SK-N-SH (cell line): ENCODE measurements at regions not wholly inside any gene's neighbourhood (a gene's known extent, or its start where the extent isn't known, plus 50 kb on each side); places are given as distances from the start of the nearest gene placed in this dataset.

Source experiments
- CTCF ChIA-PET: fragments of 300-600, 350-600 bp; formaldehyde crosslinking; extraction: SDS; loops from one replicate; lab custom pipeline; 2021; lab: Yijun Ruan, JAX
- POLR2A ChIA-PET: fragments of 350-600 bp; sonication (Branson Sonifier 250); formaldehyde crosslinking; extraction: SDS; loops from one replicate; lab custom pipeline; 2020; ENCODE audit warnings: antibody characterized with exemption, inconsistent platforms; lab: Yijun Ruan, JAX
- DNase-seq: peaks from one replicate; pipeline ENCODE4 v3.0.0; 2012
- H2AFZ ChIP-seq: fragments of 200-600 bp; sonication (generic); 2 replicates; pipeline ENCODE4 v1.8.1; 2016; ENCODE audit warnings: antibody characterized with exemption, mild to moderate bottlenecking, low read depth
- H3F3A ChIP-seq: fragments of 200-600 bp; sonication (generic); replicated peaks from 2 replicates; pipeline ENCODE3; 2016; ENCODE audit warnings: antibody characterized with exemption, mild to moderate bottlenecking; ENCODE audit not compliant: insufficient read depth
- H3K27ac ChIP-seq, 2 experiments: fragments of 200-500 bp in 1 of 2; fragments of 200-600 bp in 1 of 2; sonication (Bioruptor generic) in 1 of 2; sonication (generic), shearing (Covaris generic) in 1 of 2; 2 replicates each; pipeline versions ENCODE4 v1.5.1 to v1.6.1; 2014 to 2016; ENCODE audit warnings: low read depth in 2 of 2, inconsistent platforms in 1 of 2, low read length in 1 of 2, mild to moderate bottlenecking in 1 of 2, mixed read lengths in 1 of 2
- H3K27me3 ChIP-seq: fragments of 200-600 bp; sonication (generic), shearing (Covaris generic); 2 replicates; pipeline ENCODE4 v1.6.1; 2016; ENCODE audit warnings: mixed run types; ENCODE audit not compliant: insufficient read depth
- H3K36me3 ChIP-seq, 2 experiments: fragments of 200-500 bp in 1 of 2; fragments of 200-600 bp in 1 of 2; sonication (Bioruptor generic) in 1 of 2; sonication (generic) in 1 of 2; replicated peaks in 1 of 2; 2 replicates each; pipeline versions ENCODE3 to v1.5.1; 2014 to 2016; ENCODE audit warnings: low read length in 1 of 2, mild to moderate bottlenecking in 1 of 2; ENCODE audit not compliant: insufficient read depth in 2 of 2, control insufficient read depth in 1 of 2
- H3K4me1 ChIP-seq, 2 experiments: fragments of 200-500 bp in 1 of 2; fragments of 200-600 bp in 1 of 2; sonication (Bioruptor generic) in 1 of 2; sonication (generic), shearing (Covaris generic) in 1 of 2; 2 replicates each; pipeline versions ENCODE4 v1.5.1 to v1.6.1; 2014 to 2016; ENCODE audit warnings: low read depth in 1 of 2, low read length in 1 of 2, mixed run types in 1 of 2; ENCODE audit not compliant: insufficient read depth in 2 of 2, control insufficient read depth in 1 of 2
- H3K4me2 ChIP-seq: fragments of 200-600 bp; sonication (generic), shearing (Covaris generic); 2 replicates; pipeline ENCODE4 v1.6.1; 2017; ENCODE audit warnings: mixed run types
- H3K4me3 ChIP-seq, 2 experiments: fragments of 200-500 bp in 1 of 2; fragments of 200-600 bp in 1 of 2; sonication (Bioruptor generic) in 1 of 2; sonication (generic), shearing (Covaris generic) in 1 of 2; 2 replicates each; pipeline versions ENCODE4 v1.5.1 to v1.8.1; 2014 to 2016; ENCODE audit warnings: low read depth in 2 of 2, inconsistent platforms in 1 of 2, low read length in 1 of 2, mild to moderate bottlenecking in 1 of 2, mixed read lengths in 1 of 2, moderate library complexity in 1 of 2
- H3K79me2 ChIP-seq: fragments of 200-600 bp; sonication (generic); 2 replicates; pipeline ENCODE4 v1.8.1; 2017; ENCODE audit warnings: mild to moderate bottlenecking; ENCODE audit not compliant: insufficient read depth
- H3K9ac ChIP-seq: fragments of 200-600 bp; sonication (generic); 2 replicates; pipeline ENCODE4 v1.6.1; 2017; ENCODE audit warnings: mixed run types
- H3K9me2 ChIP-seq: fragments of 200-600 bp; sonication (generic); 2 replicates; pipeline ENCODE4 v1.6.1; 2017; ENCODE audit warnings: mixed run types
- H3K9me3 ChIP-seq: fragments of 200-600 bp; sonication (generic); 2 replicates; pipeline ENCODE4 v1.6.1; 2017; ENCODE audit warnings: mixed run types, mild to moderate bottlenecking, moderate library complexity
- H4K20me1 ChIP-seq: fragments of 200-600 bp; sonication (generic); 2 replicates; pipeline ENCODE4 v1.6.1; 2017; ENCODE audit warnings: mild to moderate bottlenecking, mixed run types; ENCODE audit not compliant: insufficient read depth
- CTCF ChIP-seq: fragments of 200-600 bp; sonication (generic); IDR thresholded peaks from 2 replicates; pipeline ENCODE4 v1.6.1; 2017; ENCODE audit warnings: antibody characterized with exemption, mild to moderate bottlenecking, moderate library complexity
- EP300 ChIP-seq, 2 experiments: IDR thresholded peaks; 2 replicates each; pipeline versions ENCODE4 v1.4.0 to v1.6.1; 2012; ENCODE audit warnings: borderline replicate concordance in 1 of 2, low read depth in 1 of 2, low read length in 1 of 2
- EZH2phosphoT487 ChIP-seq: fragments of 200-600 bp; sonication (generic); IDR thresholded peaks from 2 replicates; pipeline ENCODE4 v1.6.1; 2017; ENCODE audit warnings: low read depth, mixed run types, mild to moderate bottlenecking, antibody characterized with exemption, moderate library complexity, borderline replicate concordance
- FOXJ3 ChIP-seq: sonication (generic); formaldehyde crosslinking; IDR thresholded peaks from 2 replicates; pipeline ENCODE4 v1.5.1; 2020; ENCODE audit warnings: mild to moderate bottlenecking, missing genetic modification reagents
- IRF3 ChIP-seq: fragments of 150-350 bp; IDR thresholded peaks from 2 replicates; pipeline ENCODE4 v1.6.1; 2016; ENCODE audit warnings: mild to moderate bottlenecking, low read depth, low read length
- JUND ChIP-seq: IDR thresholded peaks from 2 replicates; pipeline ENCODE4 v1.4.0; 2012
- MXI1 ChIP-seq: IDR thresholded peaks from 2 replicates; pipeline ENCODE4 v1.6.1; 2012; ENCODE audit warnings: mild to moderate bottlenecking, low read depth, low read length, improper control_type of control experiment
- NFIC ChIP-seq: IDR thresholded peaks from 2 replicates; pipeline ENCODE4 v1.4.0; 2012; ENCODE audit warnings: borderline replicate concordance
- TEAD4 ChIP-seq: IDR thresholded peaks from 2 replicates; pipeline ENCODE4 v1.4.0; 2012; ENCODE audit warnings: mild to moderate bottlenecking, borderline replicate concordance; ENCODE audit not compliant: insufficient read depth
- YY1 ChIP-seq: IDR thresholded peaks from 2 replicates; pipeline ENCODE4 v1.4.0; 2012; ENCODE audit warnings: low read depth, mild to moderate bottlenecking
- ZBTB33 ChIP-seq: IDR thresholded peaks from 2 replicates; pipeline ENCODE4 v1.4.0; 2012; ENCODE audit warnings: low read depth, borderline replicate concordance
- WGBS: methylation state at CpG from one replicate; pipeline ENCODE4 v1.1.6; 2017; ENCODE audit warnings: low lambda C conversion rate; 5-methylcytosine and 5-hydroxymethylcytosine counted together

GRCh38 chr6:165873976-165874375, 210.9 kb upstream of the PDE10A start (continued):
- TF ChIP-seq CTCF (no peak), IRF3 (no peak), NFIC (no peak), ZBTB33 (no peak), EP300 (IDR thresholded peaks at IDR 0.05; ENCODE audit: borderline replicate concordance in 1 of 2, low read depth in 1 of 2, low read length in 1 of 2) (no peak)

GRCh38 chr6:165872811-165873210, 209.8 kb upstream of the PDE10A start:
- no peaks in the 10 kb centered on the region for H4K20me1 ChIP-seq
- no peak for TF ChIP-seq NFIC
- no peak for TF ChIP-seq YY1
- TF ChIP-seq JUND, result no peak
- TF ChIP-seq TEAD4, result no peak
- TF ChIP-seq FOXJ3, result no peak
- TF ChIP-seq MXI1, result no peak
- no peak for TF ChIP-seq CTCF
- TF ChIP-seq EZH2phosphoT487, result no peak
- H3K79me2 ChIP-seq, result no peaks in the 10 kb centered on the region
- H3K27me3 ChIP-seq, result no peaks in the 10 kb centered on the region
- no peak overlapping the region for H3K27ac ChIP-seq
- no peaks in the 10 kb centered on the region for H3F3A ChIP-seq
- WGBS, result 76% methylated on average over 4 of the region's 5 CpGs
- no peak overlapping the region for H2AFZ ChIP-seq
- ChIA-PET CTCF (interaction anchor here (0.9 to 3.0 kb wide), 2 partner anchors 12 to 16 kb away, joined by 3 to 14 read pairs; no protein-coding TSS in a partner anchor), POLR2A (no interaction called here)
- no peaks in the 10 kb centered on the region for H3K4me1 ChIP-seq
- H3K9me3 ChIP-seq, result no peaks in the 10 kb centered on the region
- H3K4me2 ChIP-seq, result no peak overlapping the region
- H3K4me3 ChIP-seq, result no peak overlapping the region
- DNase-seq, result no peak
- no peak overlapping the region for H3K9ac ChIP-seq
- H3K36me3 ChIP-seq, result no peaks in the 10 kb centered on the region
- no peaks in the 10 kb centered on the region for H3K9me2 ChIP-seq
